HG03097 (cell line): ENCODE measurements at regions not wholly inside any gene's neighbourhood (a gene's known extent, or its start where the extent isn't known, plus 50 kb on each side); places are given as distances from the start of the nearest gene placed in this dataset.

Source experiments
- ATAC-seq: cut with Tn5 transposase; IDR thresholded peaks from one replicate; pipeline ENCODE4 v1.9.1; 2021; ENCODE audit not compliant: unreplicated experiment, low FRiP score

GRCh38 chr13:40313269-40314200 is 352.9 kb downstream of the FOXO1 start:
- ATAC-seq, result no peak

GRCh38 chr13:40315416-40316064 is 350.9 kb downstream of the FOXO1 start:
- ATAC-seq, result no peak

GRCh38 chr13:40316301-40316700 is 350.1 kb downstream of the FOXO1 start:
- no peak for ATAC-seq

GRCh38 chr13:40317980-40318327 is 348.5 kb downstream of the FOXO1 start:
- no peak for ATAC-seq

- no peak for ATAC-seq
Measured at GRCh38 chr13:40318366-40318765, 348.1 kb downstream of the FOXO1 start.

- ATAC-seq, result no peak
Measured at GRCh38 chr13:40319699-40320579, 346.5 kb downstream of the FOXO1 start.

GRCh38 chr13:40328091-40328490 is 338.4 kb downstream of the FOXO1 start:
- ATAC-seq, result no peak

- no peak for ATAC-seq
Measured at GRCh38 chr13:40329781-40330485, 336.5 kb downstream of the FOXO1 start.

- no peak for ATAC-seq
Measured at GRCh38 chr13:40330950-40331349, 335.5 kb downstream of the FOXO1 start.

- no peak for ATAC-seq
Measured at GRCh38 chr13:40331802-40332201, 334.6 kb downstream of the FOXO1 start.

- no peak for ATAC-seq
Measured at GRCh38 chr13:40333226-40333625, 333.2 kb downstream of the FOXO1 start.

GRCh38 chr13:40334031-40334430 is 332.4 kb downstream of the FOXO1 start:
- no peak for ATAC-seq

GRCh38 chr13:40334616-40335015 is 331.8 kb downstream of the FOXO1 start:
- ATAC-seq, result no peak

- no peak for ATAC-seq
Measured at GRCh38 chr13:40336228-40337221, 329.9 kb downstream of the FOXO1 start.

- no peak for ATAC-seq
Measured at GRCh38 chr13:40337651-40338050, 328.8 kb downstream of the FOXO1 start.

- no peak for ATAC-seq
Measured at GRCh38 chr13:40338217-40338616, 328.2 kb downstream of the FOXO1 start.

- no peak for ATAC-seq
Measured at GRCh38 chr13:40340368-40341095, 325.9 kb downstream of the FOXO1 start.

- ATAC-seq, result no peak
Measured at GRCh38 chr13:40341096-40341471, 325.4 kb downstream of the FOXO1 start.

GRCh38 chr13:40341501-40341900 is 324.9 kb downstream of the FOXO1 start:
- ATAC-seq, result no peak
